Neuronal stem cell (in vitro differentiated cells): ENCODE measurements at regions not wholly inside any gene's neighbourhood (a gene's known extent, or its start where the extent isn't known, plus 50 kb on each side); places are given as distances from the start of the nearest gene placed in this dataset.

Experiments
- DNase-seq: peaks from one replicate; pipeline ENCODE4 v3.0.0-alpha.2; 2013; ENCODE audit warnings: low spot score
- H2AFZ ChIP-seq: one replicate; pipeline ENCODE4 v1.6.1; 2013; ENCODE audit warnings: mild to moderate bottlenecking, low read length, inconsistent platforms
- H2AK5ac ChIP-seq: 2 replicates; pipeline ENCODE4 v1.6.1; 2013; ENCODE audit warnings: low read depth, mild to moderate bottlenecking, inconsistent platforms, low read length, moderate library complexity, mixed read lengths
- H2BK120ac ChIP-seq: 2 replicates; pipeline ENCODE4 v1.6.1; 2013; ENCODE audit warnings: low read depth, mild to moderate bottlenecking, inconsistent platforms, low read length, moderate library complexity, mixed read lengths
- H2BK12ac ChIP-seq: one replicate; pipeline ENCODE4 v1.6.1; 2013; ENCODE audit warnings: low read length, inconsistent platforms
- H2BK15ac ChIP-seq: 2 replicates; pipeline ENCODE4 v1.6.1; 2013; ENCODE audit warnings: mild to moderate bottlenecking, low read length, inconsistent platforms, mixed read lengths
- H2BK5ac ChIP-seq: one replicate; pipeline ENCODE4 v1.6.1; 2013; ENCODE audit warnings: inconsistent platforms, mild to moderate bottlenecking, low read length, moderate library complexity
- H3K14ac ChIP-seq: one replicate; pipeline ENCODE4 v1.6.1; 2013; ENCODE audit warnings: low read length, inconsistent platforms
- H3K18ac ChIP-seq: 2 replicates; pipeline ENCODE4 v1.6.1; 2013; ENCODE audit warnings: low read length, inconsistent platforms
- H3K23ac ChIP-seq: 2 replicates; pipeline ENCODE4 v1.6.1; 2013; ENCODE audit warnings: low read depth, mild to moderate bottlenecking, mixed read lengths, low read length, inconsistent platforms; ENCODE audit not compliant: poor library complexity
- H3K27ac ChIP-seq: replicated peaks from 3 replicates; pipeline ENCODE4 v1.5.1; 2013; ENCODE audit warnings: low read length, inconsistent platforms
- H3K27me3 ChIP-seq, 3 experiments: 2 replicates each; pipeline ENCODE4 v1.6.1; 2013; ENCODE audit warnings: low read length in 3 of 3, mild to moderate bottlenecking in 2 of 3, inconsistent platforms in 1 of 3, low read depth in 1 of 3, mixed read lengths in 1 of 3, moderate library complexity in 1 of 3; ENCODE audit not compliant: control insufficient read depth in 3 of 3, insufficient read depth in 3 of 3
- H3K36me3 ChIP-seq, 2 donors: replicated peaks in 1 of 2; 2 replicates each; pipeline ENCODE4 v1.6.1; 2013; ENCODE audit warnings: low read length in 2 of 2; ENCODE audit not compliant: control insufficient read depth in 2 of 2, insufficient read depth in 2 of 2
- H3K4ac ChIP-seq: 2 replicates; pipeline ENCODE4 v1.6.1; 2013; ENCODE audit warnings: inconsistent platforms, mild to moderate bottlenecking, low read length, moderate library complexity
- H3K4me1 ChIP-seq, 2 donors: 1 replicate in 1 of 2; 2 replicates in 1 of 2; pipeline ENCODE4 v1.6.1; 2013; ENCODE audit warnings: low read length in 2 of 2, low read depth in 1 of 2; ENCODE audit not compliant: control insufficient read depth in 2 of 2, insufficient read depth in 1 of 2
- H3K4me2 ChIP-seq: one replicate; pipeline ENCODE4 v1.6.1; 2013; ENCODE audit warnings: mild to moderate bottlenecking, low read length, inconsistent platforms; ENCODE audit not compliant: insufficient read depth, poor library complexity, severe bottlenecking
- H3K4me3 ChIP-seq, 2 donors: 2 replicates each; pipeline ENCODE4 v1.5.1; 2013; ENCODE audit warnings: low read length in 2 of 2, mild to moderate bottlenecking in 2 of 2, inconsistent platforms in 1 of 2, moderate library complexity in 1 of 2
- H3K79me1 ChIP-seq: one replicate; pipeline ENCODE4 v1.6.1; 2013; ENCODE audit warnings: low read depth, mild to moderate bottlenecking, inconsistent platforms, low read length, moderate library complexity
- H3K9ac ChIP-seq: one replicate; pipeline ENCODE4 v1.6.1; 2013; ENCODE audit warnings: mild to moderate bottlenecking, low read depth, low read length, inconsistent platforms; ENCODE audit not compliant: poor library complexity
- H3K9me3 ChIP-seq, 2 donors: replicated peaks in 1 of 2; 2 replicates each; pipeline versions ENCODE3 to v1.6.1; 2013; ENCODE audit warnings: low read length in 2 of 2, mild to moderate bottlenecking in 2 of 2, inconsistent platforms in 1 of 2, low read depth in 1 of 2, mixed read lengths in 1 of 2, moderate library complexity in 1 of 2; ENCODE audit not compliant: control insufficient read depth in 2 of 2, insufficient read depth in 1 of 2
- H4K8ac ChIP-seq: one replicate; pipeline ENCODE4 v1.6.1; 2013; ENCODE audit warnings: low read depth, mild to moderate bottlenecking, inconsistent platforms, low read length, moderate library complexity
- H4K91ac ChIP-seq: one replicate; pipeline ENCODE4 v1.6.1; 2013; ENCODE audit warnings: low read length, low read depth, mild to moderate bottlenecking, inconsistent platforms; ENCODE audit not compliant: poor library complexity
- WGBS, 2 donors: extraction: QIAGEN DNeasy Blood & Tissue Kit; methylation state at CpG; one replicate each; pipeline ENCODE4 v1.1.7; 2013; ENCODE audit warnings: missing lambda C conversion rate in 2 of 2, mixed read lengths in 1 of 2; ENCODE audit not compliant: insufficient read length in 2 of 2, insufficient replicate concordance in 1 of 2; ENCODE audit errors: extremely low coverage in 2 of 2; 5-methylcytosine and 5-hydroxymethylcytosine counted together

- no peaks in the 10 kb centered on the region for H3K79me1 ChIP-seq
- no peak overlapping the region for H3K4me2 ChIP-seq
- H3K36me3 ChIP-seq = no peaks in the 10 kb centered on the region
- no peak overlapping the region for H2AFZ ChIP-seq
- H3K14ac ChIP-seq = no peak overlapping the region
- no peaks in the 10 kb centered on the region for H3K4me1 ChIP-seq
- WGBS, 2 donors = no CpG with 5 or more reads among the region's 2 CpGs
- no peak overlapping the region for H2BK12ac ChIP-seq
- no peak overlapping the region for H2BK120ac ChIP-seq
- no peak overlapping the region for H4K91ac ChIP-seq
- H3K18ac ChIP-seq = no peak overlapping the region
- DNase-seq = no peak
- no peak overlapping the region for H3K23ac ChIP-seq
- no peak overlapping the region for H4K8ac ChIP-seq
- no peak overlapping the region for H2AK5ac ChIP-seq
- H3K4me3 ChIP-seq = no peak overlapping the region
- H2BK15ac ChIP-seq = no peak overlapping the region
- H3K4ac ChIP-seq = no peak overlapping the region
- no peaks in the 10 kb centered on the region for H3K9me3 ChIP-seq
- H3K27me3 ChIP-seq = no peaks in the 10 kb centered on the region
- no peak overlapping the region for H3K9ac ChIP-seq
- no peak overlapping the region for H2BK5ac ChIP-seq
- H3K27ac ChIP-seq = no peak overlapping the region
These were observed 712.4 kb upstream of the LCORL start for GRCh38 chr4:18733961-18734360.

GRCh38 chr4:18722748-18723191 lies 701.2 kb upstream of the LCORL start:
- H3K79me1 ChIP-seq = no peaks in the 10 kb centered on the region
- H3K14ac ChIP-seq = no peak overlapping the region
- H4K91ac ChIP-seq = no peak overlapping the region
- peaks cover 0 to 4% of the 10 kb centered on the region in 2 donors for H3K4me1 ChIP-seq
- H3K9ac ChIP-seq = no peak overlapping the region
- H4K8ac ChIP-seq = no peak overlapping the region
- no peak overlapping the region for H2BK120ac ChIP-seq
- H3K36me3 ChIP-seq = no peaks in the 10 kb centered on the region
- H3K27me3 ChIP-seq = no peaks in the 10 kb centered on the region
- H3K4ac ChIP-seq = no peak overlapping the region
- no peaks in the 10 kb centered on the region for H3K9me3 ChIP-seq
- no peak overlapping the region for H3K27ac ChIP-seq
- H2AFZ ChIP-seq = peak overlapping the region; percentile 24
- no peak overlapping the region for H2BK15ac ChIP-seq
- H2BK5ac ChIP-seq = no peak overlapping the region
- DNase-seq = peak; percentile 20
- no CpG with 5 or more reads among the region's 1 CpG for WGBS, 2 donors
- no peak overlapping the region for H2BK12ac ChIP-seq
- H2AK5ac ChIP-seq = no peak overlapping the region
- H3K4me3 ChIP-seq = no peak overlapping the region
- H3K18ac ChIP-seq = no peak overlapping the region
- no peak overlapping the region for H3K23ac ChIP-seq
- H3K4me2 ChIP-seq = no peak overlapping the region

- Histone ChIP-seq H3K27ac (no peak overlapping the region), H3K14ac (no peak overlapping the region), H2BK5ac (no peak overlapping the region), H2AFZ (no peak overlapping the region), H2BK12ac (no peak overlapping the region), H3K36me3 (no peaks in the 10 kb centered on the region), H3K9ac (no peak overlapping the region), H2AK5ac (no peak overlapping the region), H3K4me1 (peaks cover 0 to 3% of the 10 kb centered on the region in 2 donors), H2BK15ac (no peak overlapping the region), H2BK120ac (no peak overlapping the region), H4K91ac (no peak overlapping the region), H3K79me1 (no peaks in the 10 kb centered on the region), H3K4me3 (no peak overlapping the region), H4K8ac (no peak overlapping the region), H3K23ac (no peak overlapping the region), H3K27me3 (no peaks in the 10 kb centered on the region), H3K18ac (no peak overlapping the region), H3K4ac (no peak overlapping the region), H3K9me3 (no peaks in the 10 kb centered on the region), H3K4me2 (no peak overlapping the region)
- DNase-seq = no peak
- no CpG with 5 or more reads among the region's 10 CpGs for WGBS, 2 donors
These were observed 676.7 kb upstream of the LCORL start for GRCh38 chr4:18698119-18698883.

- no peaks in the 10 kb centered on the region for H3K9me3 ChIP-seq
- no peak overlapping the region for H3K14ac ChIP-seq
- no peak overlapping the region for H3K18ac ChIP-seq
- H4K8ac ChIP-seq = no peak overlapping the region
- WGBS, 2 donors = no CpG with 5 or more reads among the region's 18 CpGs
- H2BK120ac ChIP-seq = no peak overlapping the region
- no peak overlapping the region for H2AK5ac ChIP-seq
- H4K91ac ChIP-seq = no peak overlapping the region
- H3K4me3 ChIP-seq = no peak overlapping the region
- no peak overlapping the region for H2BK15ac ChIP-seq
- no peak overlapping the region for H3K23ac ChIP-seq
- no peaks in the 10 kb centered on the region for H3K27me3 ChIP-seq
- no peaks in the 10 kb centered on the region for H3K79me1 ChIP-seq
- H3K27ac ChIP-seq = no peak overlapping the region
- peaks cover 5% of the 10 kb centered on the region in 2 donors for H3K4me1 ChIP-seq
- no peak for DNase-seq
- H3K36me3 ChIP-seq = no peaks in the 10 kb centered on the region
- H2BK12ac ChIP-seq = peak overlapping the region; percentile 10
- no peak overlapping the region for H3K4ac ChIP-seq
- no peak overlapping the region for H2AFZ ChIP-seq
- H3K9ac ChIP-seq = no peak overlapping the region
- no peak overlapping the region for H2BK5ac ChIP-seq
- no peak overlapping the region for H3K4me2 ChIP-seq
These were observed 674.4 kb upstream of the LCORL start for GRCh38 chr4:18695733-18696527.
